VCaP (cell line): ENCODE measurements at regions not wholly inside any gene's neighbourhood (a gene's known extent, or its start where the extent isn't known, plus 50 kb on each side); places are given as distances from the start of the nearest gene placed in this dataset.
"Not testable (repeated sequence)": the region's sequence is repeated elsewhere in the genome, so short reads cannot be mapped to it uniquely, and the experiment has no call there.

ENCODE experiments used
- H3K27ac ChIP-seq: fragments of 450-650 bp; 2 replicates; pipeline ENCODE4 v1.5.1; 2017
- TF ChIP-seq, protein P1 (sequence below): fragments of 450-650 bp; conservative IDR thresholded peaks from 2 replicates; pipeline ENCODE4 v1.5.1; 2017; ENCODE audit warnings: mild to moderate bottlenecking, moderate library complexity

- H3K27ac ChIP-seq = not testable (repeated sequence)
Observed at GRCh38 chr22:12541412-12542170, 2986.4 kb upstream of the OR11H1 start.

- H3K27ac ChIP-seq = not testable (repeated sequence)
Observed at GRCh38 chr22:12553366-12553765, 2974.6 kb upstream of the OR11H1 start.

- not testable (repeated sequence) for H3K27ac ChIP-seq
Observed at GRCh38 chr22:12554648-12555192, 2973.3 kb upstream of the OR11H1 start.

GRCh38 chr22:12571500-12571899 is 2956.5 kb upstream of the OR11H1 start:
- not testable (repeated sequence) for H3K27ac ChIP-seq

- not testable (repeated sequence) for H3K27ac ChIP-seq
- TF ChIP-seq, protein P1, sequence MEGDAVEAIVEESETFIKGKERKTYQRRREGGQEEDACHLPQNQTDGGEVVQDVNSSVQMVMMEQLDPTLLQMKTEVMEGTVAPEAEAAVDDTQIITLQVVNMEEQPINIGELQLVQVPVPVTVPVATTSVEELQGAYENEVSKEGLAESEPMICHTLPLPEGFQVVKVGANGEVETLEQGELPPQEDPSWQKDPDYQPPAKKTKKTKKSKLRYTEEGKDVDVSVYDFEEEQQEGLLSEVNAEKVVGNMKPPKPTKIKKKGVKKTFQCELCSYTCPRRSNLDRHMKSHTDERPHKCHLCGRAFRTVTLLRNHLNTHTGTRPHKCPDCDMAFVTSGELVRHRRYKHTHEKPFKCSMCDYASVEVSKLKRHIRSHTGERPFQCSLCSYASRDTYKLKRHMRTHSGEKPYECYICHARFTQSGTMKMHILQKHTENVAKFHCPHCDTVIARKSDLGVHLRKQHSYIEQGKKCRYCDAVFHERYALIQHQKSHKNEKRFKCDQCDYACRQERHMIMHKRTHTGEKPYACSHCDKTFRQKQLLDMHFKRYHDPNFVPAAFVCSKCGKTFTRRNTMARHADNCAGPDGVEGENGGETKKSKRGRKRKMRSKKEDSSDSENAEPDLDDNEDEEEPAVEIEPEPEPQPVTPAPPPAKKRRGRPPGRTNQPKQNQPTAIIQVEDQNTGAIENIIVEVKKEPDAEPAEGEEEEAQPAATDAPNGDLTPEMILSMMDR = peak; percentile 51
Observed at GRCh38 chr22:12579655-12580054, 2948.3 kb upstream of the OR11H1 start.

DNA sequence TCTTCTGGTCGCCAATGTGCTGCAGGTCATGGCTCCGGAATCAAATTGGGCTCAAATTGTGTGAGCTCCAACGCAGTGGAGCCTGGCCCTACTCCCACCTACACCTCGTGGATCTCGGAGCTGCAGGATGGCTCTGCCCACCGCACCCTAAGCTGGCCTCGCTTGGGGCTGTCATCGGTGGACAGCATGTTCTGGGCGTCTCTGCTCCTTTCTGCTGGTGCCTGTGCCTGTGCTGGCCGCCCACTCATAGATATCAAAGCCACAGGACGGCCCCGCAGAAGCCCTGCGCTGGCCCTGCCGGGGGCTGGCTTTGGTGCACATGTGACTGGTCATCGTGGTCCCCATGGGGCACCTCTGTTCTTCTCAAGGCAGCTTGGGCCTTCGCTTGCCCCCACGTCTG is 2943.5 kb upstream of the OR11H1 start:
- H3K27ac ChIP-seq = not testable (repeated sequence)

- not testable (repeated sequence) for H3K27ac ChIP-seq
Observed at GRCh38 chr22:12584874-12585273, 2943.1 kb upstream of the OR11H1 start.

- not testable (repeated sequence) for H3K27ac ChIP-seq
Observed at GRCh38 chr22:12595724-12596123, 2932.3 kb upstream of the OR11H1 start.

GRCh38 chr22:12597778-12598177 is 2930.2 kb upstream of the OR11H1 start:
- not testable (repeated sequence) for H3K27ac ChIP-seq

GRCh38 chr22:12601510-12601869 is 2926.5 kb upstream of the OR11H1 start:
- not testable (repeated sequence) for H3K27ac ChIP-seq

GRCh38 chr22:12601870-12602779 is 2925.9 kb upstream of the OR11H1 start:
- TF ChIP-seq, protein P1 = no peak
- H3K27ac ChIP-seq = no peak overlapping the region

DNA sequence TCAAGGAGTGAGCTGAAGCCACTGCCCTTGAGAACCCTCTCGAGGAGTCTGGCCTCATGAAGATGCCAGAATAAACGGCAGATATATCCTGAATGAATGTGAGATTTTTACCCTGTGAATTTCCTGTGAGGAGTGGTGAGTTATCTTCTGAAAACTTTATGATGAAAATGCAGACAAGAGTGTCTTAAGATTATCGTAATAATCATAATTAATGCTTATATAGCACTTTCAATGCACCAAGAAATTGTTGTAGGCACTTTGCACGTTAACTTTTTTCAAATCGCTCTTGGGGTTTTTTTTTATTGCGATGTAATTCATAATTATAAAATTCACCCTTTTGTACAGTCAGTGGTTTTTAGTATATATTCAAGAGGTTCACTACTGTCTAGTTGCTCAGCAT is 2924.6 kb upstream of the OR11H1 start:
- not testable (repeated sequence) for H3K27ac ChIP-seq

DNA sequence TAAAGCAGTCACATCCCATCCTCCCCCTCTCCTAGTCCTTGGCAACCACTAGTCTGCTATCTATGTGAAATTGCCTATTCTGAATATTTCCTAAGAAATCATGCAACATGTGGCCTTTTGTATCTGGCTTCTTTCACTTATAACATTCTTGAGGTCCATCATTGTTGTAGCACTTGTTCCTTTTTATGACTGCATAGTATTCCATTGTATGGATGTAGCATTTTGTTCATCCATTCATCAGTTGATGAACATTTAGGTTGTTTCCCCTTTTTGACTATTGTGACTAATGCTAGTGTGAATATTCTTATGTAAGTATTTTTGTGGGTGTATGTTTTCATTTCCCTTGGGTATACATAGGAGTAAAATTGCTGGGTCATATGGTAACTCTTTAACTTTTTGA is 2924.2 kb upstream of the OR11H1 start:
- not testable (repeated sequence) for H3K27ac ChIP-seq

DNA sequence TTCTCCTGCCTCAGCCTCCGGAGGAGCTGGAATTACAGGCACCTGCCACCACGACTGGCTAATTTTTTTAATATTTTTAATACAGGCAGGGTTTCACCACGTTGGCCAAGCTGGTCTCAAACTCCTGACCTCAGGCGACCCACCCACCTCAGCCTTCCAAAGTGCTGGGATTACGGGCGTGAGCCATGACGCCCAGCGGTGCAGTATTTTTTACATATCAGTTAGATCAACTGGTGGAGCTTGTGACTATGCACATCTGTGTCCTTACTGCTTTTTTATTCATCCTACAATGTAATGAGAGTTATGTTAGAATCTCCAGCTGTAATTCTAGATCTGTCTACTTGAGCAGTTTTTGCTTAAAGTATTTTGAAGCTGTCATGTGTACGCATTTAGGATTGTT is 2919.5 kb upstream of the OR11H1 start:
- not testable (repeated sequence) for H3K27ac ChIP-seq
